C1 segment of cervical spinal cord (tissue), 14 donors: ENCODE measurements at regions not wholly inside any gene's neighbourhood (a gene's known extent, or its start where the extent isn't known, plus 50 kb on each side); places are given as distances from the start of the nearest gene placed in this dataset.

Experiments used
- DNase-seq, 14 donors: peaks; one replicate each; lab custom pipeline; 2025; lab: John Stamatoyannopoulos, UW

GRCh38 chr2:59924346-59924745 is 629.1 kb downstream of the BCL11A start:
- no peak for DNase-seq

- DNase-seq: no peak
Observed at GRCh38 chr2:59922450-59922849, 631.0 kb downstream of the BCL11A start.

DNA sequence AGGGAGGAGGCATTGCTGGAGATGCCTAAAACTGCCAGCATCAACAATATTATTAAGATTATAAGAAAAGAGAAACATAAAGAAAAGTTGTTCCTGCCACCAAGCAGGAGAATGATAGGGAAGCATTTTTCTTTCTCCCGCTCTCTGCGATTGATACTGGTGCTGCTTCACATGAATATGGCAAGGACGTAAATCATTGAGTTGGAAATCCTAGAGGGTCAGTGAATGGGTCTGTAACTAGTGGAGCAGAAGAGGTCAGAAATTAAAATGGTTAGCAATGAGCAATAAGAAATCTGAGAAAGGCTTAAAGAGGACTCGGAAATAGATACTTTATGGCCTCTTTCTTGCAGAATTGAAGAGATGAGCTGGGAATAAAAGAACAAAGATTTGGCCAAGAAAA is 631.7 kb downstream of the BCL11A start:
- no peak for DNase-seq

- DNase-seq: no peak
Observed at GRCh38 chr2:59920961-59921360, 632.5 kb downstream of the BCL11A start.

DNA sequence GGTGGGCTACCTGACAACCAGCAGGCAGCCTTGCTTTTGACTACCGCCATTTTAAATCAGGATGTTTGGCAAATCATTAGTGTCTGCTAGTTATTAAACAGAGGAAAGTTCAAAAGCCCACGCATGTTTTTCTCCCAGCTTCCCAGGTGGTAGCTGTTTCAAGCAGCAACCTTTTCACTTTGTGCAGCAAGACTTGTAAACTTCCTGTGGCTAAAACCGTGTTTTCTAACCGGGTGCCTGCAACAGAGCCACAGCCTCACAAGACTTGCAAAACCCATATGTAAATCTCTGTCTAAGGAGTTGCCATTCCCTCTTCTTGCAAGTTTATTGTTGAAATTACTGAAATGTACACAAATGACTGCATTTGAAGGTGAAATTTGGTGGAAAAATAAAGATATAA is 633.1 kb downstream of the BCL11A start:
- DNase-seq: no peak

DNA sequence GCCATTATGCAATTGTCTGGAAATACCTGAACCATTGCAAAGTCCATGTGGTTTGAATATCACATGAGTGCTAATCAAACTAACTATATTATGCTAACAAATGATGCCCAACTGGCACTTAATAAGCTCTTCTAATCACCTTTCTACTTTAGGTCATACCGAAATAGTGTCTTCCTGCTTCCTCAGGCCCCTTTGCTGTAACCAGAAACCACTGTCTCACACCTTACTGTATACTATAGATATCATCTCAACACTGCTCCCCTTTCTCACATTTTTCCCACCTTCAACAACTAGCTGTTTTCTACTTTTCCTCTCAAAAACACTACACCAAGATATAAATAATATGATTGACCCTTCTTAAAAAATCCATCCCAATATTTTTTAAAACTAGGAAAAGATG is 633.9 kb downstream of the BCL11A start:
- no peak for DNase-seq

DNA sequence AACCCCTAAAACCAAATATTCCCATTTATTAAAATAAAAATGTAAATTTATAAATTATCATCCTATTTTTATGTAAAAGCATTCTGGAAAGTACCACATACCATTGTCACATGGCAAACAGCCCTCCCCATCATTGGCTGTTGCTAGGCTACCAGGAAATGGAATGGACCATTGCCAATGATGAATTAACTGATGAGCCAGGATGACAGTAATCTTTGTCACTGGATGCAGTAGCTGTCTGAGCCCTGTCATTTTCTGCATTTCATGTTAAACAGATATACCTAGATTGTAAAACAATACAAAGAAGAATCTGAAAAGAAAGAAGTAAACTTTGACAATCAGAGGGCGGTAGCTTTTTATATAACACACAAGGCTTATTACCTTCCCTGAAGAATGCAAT is 641.4 kb downstream of the BCL11A start:
- DNase-seq: no peak

- DNase-seq: no peak
Observed at GRCh38 chr2:59910166-59910565, 643.3 kb downstream of the BCL11A start.

DNA sequence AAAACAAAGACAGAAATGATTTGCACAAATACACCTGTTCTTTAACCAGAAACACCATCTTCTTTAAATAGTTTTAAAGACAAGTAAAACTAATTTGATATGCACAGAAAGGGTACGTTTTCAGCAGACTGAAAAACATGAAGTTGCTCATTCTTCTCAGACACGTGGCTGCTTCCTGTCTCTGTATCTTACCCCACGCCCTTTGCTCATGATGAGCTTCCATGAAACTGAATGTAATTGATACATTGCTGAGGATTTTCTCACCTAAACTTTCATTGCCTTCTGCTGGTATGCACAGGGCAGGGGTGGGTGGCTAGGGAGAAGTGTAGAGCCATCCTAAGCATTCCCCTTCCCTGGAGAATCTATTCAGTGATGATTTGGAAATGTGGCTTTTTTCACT is 644.3 kb downstream of the BCL11A start:
- DNase-seq: no peak

DNA sequence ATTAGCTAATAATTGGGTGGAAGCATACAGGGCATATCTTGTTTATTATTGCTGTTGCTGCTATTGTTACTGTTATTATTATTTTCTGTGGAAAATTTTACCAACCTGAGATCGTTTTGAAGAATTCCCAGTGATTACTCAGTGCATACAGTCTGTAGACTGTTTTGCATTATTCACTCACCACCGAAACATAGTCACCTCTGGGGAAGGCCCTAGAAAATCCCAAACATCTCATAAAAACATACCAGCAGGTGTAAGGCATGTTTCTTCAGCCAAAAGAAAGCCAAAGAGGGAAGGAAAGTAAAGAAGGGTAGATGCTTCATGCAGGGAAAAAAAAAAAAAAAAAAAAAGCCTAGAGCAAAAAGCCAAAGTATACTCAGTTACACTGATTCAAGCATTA is 647.7 kb downstream of the BCL11A start:
- DNase-seq: no peak

GRCh38 chr2:59903994-59904544 is 649.4 kb downstream of the BCL11A start:
- no peak for DNase-seq

DNA sequence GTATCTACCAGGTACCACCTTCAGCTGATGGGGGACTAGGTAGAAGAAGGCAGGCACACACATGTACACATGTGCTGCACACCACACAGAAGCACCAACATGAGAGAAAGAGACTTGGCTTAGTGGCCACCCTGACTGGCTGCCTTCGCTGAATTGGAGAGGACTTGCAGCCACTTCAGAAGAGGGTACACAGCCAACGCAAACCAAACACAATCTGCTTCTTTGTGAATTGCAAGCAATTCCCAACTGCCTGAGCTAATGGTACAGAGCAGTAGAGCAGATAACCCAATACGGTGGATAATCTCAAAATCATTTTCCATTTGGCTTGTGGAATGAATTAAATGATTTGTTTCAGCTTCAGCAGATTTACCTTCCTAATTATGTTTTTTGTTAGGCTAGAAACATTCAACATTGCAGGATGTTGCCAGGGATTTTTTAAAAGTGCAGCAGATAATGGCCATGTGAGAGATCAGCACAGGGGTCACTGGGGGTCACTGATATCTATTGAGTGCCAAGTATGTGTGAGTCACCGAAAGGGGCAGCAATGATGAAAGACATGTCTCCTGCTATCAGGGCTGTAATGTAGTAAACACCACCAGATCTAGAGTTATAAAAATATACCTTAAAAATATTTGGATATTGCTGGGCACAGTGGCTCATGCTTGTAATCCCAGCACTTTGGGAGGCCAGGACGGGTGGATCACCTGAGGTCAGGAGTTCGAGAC is 652.6 kb downstream of the BCL11A start:
- no peak for DNase-seq

DNA sequence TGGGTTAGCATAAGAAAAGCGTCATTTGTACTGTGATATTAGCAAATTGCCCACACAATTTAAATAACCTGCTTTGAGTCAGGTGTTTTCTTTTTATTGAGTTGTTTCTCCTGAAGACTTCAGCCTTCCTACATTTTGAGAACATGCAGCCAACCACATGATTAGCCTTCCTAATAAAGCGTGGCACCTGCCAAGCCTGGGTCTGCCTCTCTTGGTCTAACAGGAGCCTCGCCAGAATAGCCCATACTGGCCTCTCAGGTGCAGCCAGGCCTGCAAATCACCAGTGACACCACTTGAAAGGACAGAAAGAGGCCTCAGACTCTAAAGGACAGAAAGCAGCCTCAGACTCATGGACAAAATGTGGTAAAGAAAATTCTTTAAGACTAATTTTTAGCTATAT is 653.8 kb downstream of the BCL11A start:
- DNase-seq: peak in 1 of 14 donors; percentile 29

DNA sequence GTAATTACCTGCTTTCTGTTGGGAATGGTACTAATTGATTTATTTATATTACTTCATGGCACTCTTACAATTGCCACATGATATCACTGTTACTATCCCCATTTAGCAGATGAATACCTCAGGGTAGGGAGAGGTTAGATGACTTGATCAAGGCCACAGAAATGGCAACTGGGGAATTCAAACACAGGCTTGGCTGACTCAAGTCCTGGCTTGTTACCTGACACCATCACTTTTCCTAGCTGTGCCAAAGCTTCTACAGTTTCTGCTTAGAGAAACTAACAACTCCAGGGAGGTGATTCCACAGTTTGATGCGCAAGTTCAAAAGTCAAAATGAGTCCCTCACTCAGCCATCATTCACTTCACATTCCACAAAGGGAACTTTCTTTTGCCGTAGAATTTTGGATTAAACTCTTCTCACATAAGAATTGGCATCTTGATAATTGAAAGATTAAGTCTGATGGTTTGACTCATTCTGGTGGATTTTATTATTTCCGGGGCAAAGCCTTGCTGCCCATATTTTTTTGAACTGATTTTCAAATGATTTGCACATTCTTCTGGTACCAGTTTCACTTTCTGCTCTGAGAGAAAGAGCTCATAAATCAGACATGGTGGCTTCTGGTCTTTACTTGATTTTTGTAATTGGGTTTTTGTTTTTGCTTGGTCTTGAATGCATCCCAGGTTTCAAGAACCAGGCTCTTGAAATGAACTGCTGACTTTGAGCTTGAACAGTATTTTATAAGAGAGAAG is 656.8 kb downstream of the BCL11A start:
- no peak for DNase-seq

- no peak for DNase-seq
Observed at GRCh38 chr2:59893612-59894011, 659.8 kb downstream of the BCL11A start.

DNA sequence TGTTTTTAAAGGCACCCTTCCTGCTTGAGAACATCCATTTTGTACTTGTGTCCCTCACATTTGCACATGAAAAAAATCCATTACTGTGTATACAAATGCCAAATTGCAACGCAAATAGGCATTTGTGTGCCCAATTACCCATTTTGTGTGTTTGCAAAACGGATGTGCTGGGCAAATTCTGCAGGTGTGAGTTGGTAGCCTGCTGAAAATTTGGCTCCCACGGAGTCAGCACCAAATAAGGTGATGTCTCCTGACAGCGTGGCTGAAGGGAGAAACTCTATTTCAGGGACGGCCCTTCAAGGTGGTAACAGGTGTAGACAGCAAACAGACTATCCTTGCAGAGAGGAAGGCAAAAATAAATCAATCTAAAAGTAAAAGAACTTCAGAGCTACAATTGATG is 661.1 kb downstream of the BCL11A start:
- DNase-seq: no peak

DNA sequence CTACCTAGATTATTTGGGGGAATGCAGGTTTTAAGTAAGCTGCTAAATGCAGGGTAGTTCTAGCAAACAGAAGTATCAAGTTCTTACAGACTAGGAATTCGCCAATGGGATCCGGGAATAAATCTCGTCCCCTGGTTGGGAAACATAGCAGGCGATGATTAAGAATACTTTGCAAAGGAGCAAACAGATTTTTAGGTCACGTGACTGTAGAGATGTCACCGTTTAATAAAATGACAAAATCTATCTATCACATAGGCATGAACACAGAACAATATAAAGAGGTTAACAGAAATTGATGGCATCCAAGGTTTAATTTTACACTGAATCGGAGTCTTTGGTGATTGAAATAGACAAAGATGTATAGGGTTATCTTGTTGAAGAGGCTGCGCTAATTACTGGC is 664.1 kb downstream of the BCL11A start:
- DNase-seq: no peak

DNA sequence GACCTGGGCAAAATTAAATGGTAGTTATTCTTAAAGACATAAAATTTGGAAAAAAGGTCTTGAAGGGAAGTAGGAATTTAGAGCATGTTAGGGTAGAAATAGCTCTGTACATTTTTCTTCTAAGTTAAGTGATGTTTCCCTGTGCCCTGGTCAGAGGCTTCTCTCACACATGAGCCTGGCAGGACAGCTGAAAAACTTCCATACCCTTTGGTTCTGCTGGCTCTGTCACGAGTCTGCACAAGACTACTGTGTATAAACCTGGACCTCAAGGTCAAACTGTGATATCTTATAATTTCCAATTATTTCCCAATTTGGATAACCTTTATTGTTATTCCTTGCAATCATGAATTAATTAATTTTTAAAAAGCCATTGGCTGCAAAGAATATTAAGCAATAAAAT is 664.7 kb downstream of the BCL11A start:
- no peak for DNase-seq

- no peak for DNase-seq
Observed at GRCh38 chr2:59888015-59888414, 665.4 kb downstream of the BCL11A start.

DNA sequence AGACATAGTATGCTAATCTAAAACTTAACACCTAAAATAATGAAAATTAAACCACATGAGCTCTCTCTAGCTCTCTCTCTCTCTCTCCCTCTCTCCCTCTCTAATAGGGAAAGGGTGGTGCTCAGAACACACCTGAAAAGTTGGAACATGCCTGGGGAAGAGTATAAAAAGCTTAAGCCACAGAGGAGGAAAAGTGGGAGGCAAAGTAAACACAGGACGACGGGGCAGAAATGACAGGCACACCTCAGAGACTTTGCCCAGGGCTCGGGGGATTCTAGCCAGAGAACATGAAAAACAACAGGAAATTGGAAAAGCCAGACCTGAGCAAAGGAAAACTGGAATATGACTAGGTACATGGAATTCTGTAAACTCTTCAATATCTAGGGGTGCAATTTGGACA is 666.1 kb downstream of the BCL11A start:
- DNase-seq: no peak

- DNase-seq: no peak
Observed at GRCh38 chr2:59886759-59887158, 666.7 kb downstream of the BCL11A start.

- DNase-seq: no peak
Observed at GRCh38 chr2:59885541-59885940, 667.9 kb downstream of the BCL11A start.

DNA sequence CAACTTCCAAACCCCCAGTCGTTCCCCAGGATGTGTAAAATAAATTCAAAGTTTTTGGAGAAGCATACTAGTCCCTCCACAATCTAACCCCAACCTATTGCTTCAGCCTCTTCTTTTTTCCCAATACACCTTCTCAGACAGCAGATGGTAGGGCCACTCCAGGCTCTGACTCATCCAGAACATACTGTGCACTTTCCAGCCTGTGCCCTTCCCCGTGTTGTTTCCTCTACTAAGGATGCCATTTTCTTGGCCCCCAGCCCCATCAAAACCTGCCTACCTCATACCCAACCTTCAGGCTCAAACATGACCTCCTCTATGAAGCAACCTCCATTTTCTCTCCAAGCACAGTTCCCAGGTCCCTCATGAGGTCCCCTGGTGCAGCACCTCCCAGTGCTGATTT is 669.3 kb downstream of the BCL11A start:
- DNase-seq: no peak
